Renal cortex interstitium (tissue), 11 donors: ENCODE measurements at regions not wholly inside any gene's neighbourhood (a gene's known extent, or its start where the extent isn't known, plus 50 kb on each side); places are given as distances from the start of the nearest gene placed in this dataset.
A peak's percentile ranks its signal among the peaks of the same experiment; 100 is the strongest.

Experiments
- DNase-seq, 11 donors: peaks; one replicate each; pipeline ENCODE4 v3.0.0-alpha.2; 2013; ENCODE audit warnings: low read depth in 9 of 11, low spot score in 4 of 11; ENCODE audit errors: extremely low read depth in 1 of 11

GRCh38 chr13:85935868-85936467, 136.7 kb upstream of the SLITRK6 start:
- no peak for DNase-seq

- no peak for DNase-seq
These were observed 130.9 kb upstream of the SLITRK6 start for GRCh38 chr13:85930108-85930507.

GRCh38 chr13:85910962-85911361, 111.7 kb upstream of the SLITRK6 start:
- no peak for DNase-seq

DNA sequence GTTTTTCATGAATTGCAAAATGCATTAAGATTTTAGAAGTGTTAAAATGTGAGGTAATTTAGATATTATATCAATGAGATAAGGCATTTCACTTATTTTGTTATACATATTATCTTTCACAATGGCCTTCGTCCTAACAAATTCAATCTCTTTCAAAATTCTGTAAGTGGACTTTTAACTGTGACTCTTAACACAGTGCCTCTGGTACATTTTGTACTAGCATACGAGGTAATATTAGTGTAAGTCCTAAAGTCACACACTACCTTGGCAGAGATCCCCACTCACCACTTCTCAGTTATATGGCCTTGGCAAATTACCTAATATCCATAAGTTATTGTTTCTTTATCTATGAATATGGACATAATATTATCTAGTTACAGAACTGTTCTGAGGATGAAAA, 101.3 kb upstream of the SLITRK6 start:
- no peak for DNase-seq

GRCh38 chr13:85896516-85897450, 97.6 kb upstream of the SLITRK6 start:
- no peak for DNase-seq

- no peak for DNase-seq
These were observed 88.2 kb upstream of the SLITRK6 start for GRCh38 chr13:85887406-85887805.

GRCh38 chr13:85879014-85879413, 79.8 kb upstream of the SLITRK6 start:
- DNase-seq = no peak

DNA sequence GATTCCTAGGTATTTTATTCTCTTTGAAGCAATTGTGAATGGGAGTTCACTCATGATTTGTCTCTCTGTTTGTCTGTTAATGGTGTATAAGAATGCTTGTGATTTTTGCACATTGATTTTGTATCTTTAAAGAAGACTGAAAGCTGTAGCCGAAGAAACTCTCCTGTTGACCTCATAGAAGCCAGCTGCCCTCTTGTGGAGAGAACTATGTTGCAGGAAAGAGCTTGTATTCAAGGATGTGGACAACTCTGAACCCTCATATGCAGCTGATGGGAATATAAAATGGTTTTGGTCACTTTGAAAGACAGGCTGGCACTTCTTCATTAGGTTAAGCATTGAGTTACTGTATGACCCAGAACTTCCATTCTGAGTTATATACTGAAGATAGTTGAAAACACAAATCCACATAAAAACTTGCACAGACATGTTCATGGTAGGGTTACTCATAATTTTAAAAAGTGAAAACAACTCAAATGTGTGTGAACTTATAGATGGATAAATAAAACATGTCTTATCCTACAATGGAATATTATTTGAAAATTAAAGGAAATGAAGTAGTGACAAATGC, 65.8 kb upstream of the SLITRK6 start:
- peak in 1 of 11 donors; percentile 1 for DNase-seq

DNA sequence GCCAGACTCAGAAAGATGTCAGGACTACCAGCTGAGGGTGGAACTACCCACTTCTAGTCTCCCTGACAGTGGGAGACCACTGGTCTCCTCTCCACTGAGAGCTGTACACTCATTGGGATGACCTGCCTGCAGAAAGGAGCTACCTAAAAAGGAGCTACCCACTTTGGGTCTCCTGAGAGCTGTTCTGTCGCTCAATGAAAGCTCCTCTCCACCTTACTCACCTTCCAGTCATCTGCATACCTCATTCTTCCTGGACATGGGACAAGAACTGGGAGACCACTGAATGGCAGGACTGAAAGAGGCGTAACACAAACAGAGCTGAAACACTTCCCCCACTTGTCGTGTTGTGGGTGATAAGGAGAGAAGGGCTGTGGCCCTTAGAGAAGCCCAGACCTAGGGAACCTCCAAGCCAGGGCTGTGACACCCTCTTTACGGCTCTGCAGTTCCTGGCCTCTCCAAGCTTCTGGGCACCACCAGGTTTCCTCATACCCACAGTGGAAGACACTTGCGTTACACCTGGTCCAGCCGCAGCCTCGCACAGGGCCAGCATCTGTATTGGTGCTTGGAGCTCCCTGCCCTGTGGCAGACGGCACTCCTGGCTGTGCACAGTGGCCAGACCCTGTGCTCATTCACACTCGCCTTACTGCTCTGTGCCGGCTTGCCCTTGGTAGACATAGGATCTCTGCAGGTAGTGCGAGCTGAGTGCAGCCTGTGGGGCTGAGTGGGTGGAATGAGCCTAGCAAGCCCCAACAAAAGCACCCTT, 54.9 kb upstream of the SLITRK6 start:
- no peak for DNase-seq

DNA sequence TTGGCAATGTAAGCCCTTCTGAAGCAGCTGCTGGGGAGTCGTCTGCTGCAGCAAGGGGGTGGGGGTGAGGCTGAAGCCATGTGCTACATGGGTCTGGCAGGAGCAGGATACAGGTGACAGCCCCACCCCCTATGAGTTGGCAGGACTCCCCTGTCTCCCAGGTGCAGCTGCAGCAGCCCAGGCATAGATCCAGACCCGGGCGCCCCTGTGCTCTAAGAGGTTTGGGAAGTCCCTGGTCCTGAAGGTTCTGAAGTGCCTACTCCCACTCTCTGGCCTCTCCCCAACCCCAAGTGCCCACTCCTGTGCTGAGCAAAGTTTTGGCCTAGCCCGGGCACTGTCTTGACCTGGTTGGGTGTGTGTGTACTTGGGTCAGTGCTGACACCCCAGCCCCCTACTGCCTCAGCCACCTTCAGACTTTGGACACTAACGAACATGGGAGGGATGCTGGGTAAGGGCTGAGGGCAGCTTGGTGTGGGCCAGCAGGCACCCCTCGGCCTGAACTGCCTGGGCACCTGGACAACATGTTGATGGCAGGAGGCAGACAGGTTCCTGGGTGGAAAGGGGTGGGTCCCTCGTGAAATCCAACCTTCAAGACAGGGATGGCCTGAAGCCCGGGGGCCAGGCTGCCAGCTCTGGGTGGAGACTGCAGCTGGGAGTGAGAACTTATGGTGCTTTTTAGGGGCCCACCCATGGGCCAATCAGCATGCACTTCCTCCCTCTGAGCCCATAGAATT, 54.1 kb upstream of the SLITRK6 start:
- DNase-seq = no peak
